NCI-H2029 (cell line): ENCODE measurements at regions not wholly inside any gene's neighbourhood (a gene's known extent, or its start where the extent isn't known, plus 50 kb on each side); places are given as distances from the start of the nearest gene placed in this dataset.
"Not testable (repeated sequence)": the region's sequence is repeated elsewhere in the genome, so short reads cannot be mapped to it uniquely, and the experiment has no call there.

Experiments
- DNase-seq: peaks from one replicate; lab custom pipeline; 2025; lab: John Stamatoyannopoulos, UW

DNA sequence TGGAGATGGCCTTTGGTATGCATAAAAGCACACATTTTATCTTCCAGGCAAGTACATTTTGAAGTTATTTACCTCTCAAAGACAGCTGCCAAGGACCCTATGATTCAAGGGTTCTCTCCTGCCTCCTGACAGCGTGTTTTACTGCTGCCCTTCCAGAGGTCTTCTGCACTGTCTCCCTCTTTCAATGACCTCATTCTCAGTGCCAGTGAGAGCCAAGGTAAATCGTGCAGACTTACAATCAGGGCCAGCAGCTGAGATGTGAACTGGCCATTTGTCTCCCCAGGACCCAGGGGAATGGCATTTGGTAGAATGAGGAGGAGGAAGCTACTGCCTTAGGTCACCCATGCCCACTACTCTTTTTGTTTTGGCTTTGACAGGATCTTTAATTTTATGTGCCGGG, 84.2 kb upstream of the FGGY start:
- DNase-seq: peak; percentile 61

DNA sequence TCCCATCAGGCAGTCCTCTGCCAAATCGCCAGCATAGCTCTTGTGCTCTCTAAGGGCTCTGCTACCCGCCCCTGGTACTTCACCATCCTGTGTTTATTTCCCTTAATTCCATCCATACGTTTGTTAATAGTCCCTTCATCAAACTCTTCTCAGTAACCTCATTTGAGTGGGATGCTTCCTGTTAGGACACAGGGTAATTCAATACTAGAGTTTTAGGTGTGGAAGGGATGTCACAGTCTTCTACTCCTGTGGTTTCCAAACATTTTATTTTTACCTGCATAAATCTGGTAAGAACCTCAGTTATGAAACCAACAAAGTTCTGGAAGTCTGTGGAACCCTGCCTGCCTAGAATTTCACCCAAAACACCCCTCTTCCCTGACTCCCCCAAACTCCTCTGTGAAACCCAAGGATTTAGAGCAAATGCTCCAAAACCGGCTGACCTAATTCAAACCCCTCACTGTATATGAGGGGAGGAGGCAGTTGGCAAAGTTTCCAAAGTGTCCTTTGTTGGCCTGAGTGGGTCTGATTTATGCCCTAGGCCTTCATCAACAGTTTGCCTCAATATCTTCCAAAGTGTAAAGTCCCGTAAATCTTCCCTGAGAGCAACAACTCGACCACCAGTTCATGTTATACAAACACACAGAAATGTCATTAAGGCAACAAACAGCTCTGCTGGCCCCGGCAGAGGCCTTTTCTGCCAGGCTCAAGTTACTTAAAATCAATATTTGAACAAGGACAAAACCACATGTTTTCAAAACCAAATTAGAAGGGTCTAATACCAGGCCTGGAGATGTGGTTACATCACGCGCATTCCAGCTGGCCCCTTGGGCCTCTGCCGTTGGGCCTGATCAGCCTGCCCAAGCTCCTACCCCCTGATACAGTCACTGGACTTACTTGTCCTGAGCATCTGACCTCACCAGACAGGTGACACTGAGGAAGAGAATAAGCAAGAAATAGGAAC, 82.4 kb upstream of the FGGY start:
- DNase-seq: peak; percentile 96

GRCh38 chr1:59215766-59216291, 81.1 kb upstream of the FGGY start:
- DNase-seq: no peak

DNA sequence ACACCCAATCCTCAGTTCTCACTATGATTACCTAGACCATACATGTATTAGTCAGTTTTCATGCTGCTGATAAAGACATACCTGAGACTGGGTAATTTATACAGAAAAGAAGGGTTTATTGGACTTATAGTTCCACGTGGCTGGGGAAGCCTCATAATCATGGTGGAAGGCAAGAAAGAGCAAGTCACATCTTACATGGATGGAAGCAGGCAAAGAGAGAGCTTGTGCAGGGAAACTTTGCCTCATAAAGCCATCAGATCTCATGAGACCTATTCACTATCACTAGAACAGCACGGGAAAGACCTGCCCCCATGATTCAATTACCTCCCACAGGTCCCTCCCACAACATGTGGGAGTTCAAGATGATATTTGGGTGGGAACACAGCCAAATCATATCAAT, 79.5 kb upstream of the FGGY start:
- DNase-seq: not testable (repeated sequence)

GRCh38 chr1:59218521-59219236, 78.2 kb upstream of the FGGY start:
- DNase-seq: no peak

DNA sequence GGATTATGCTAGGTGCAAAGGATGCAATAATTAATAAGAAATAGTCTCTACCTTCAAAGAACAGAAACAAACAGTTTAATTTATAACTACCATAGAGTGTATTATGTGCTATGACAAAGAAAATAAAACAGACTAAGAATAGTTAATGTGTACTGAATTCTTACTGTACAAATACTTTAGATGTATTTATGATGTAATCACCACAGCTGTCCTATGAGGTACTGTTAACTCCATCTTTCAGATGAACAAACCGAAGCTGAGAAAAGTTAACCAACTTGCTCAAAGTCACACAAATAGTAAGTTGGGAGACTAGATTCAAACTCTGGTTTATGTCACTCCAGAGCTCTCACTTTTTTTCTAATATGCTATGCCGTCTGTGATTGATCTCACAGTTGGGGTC, 77.0 kb upstream of the FGGY start:
- DNase-seq: no peak

DNA sequence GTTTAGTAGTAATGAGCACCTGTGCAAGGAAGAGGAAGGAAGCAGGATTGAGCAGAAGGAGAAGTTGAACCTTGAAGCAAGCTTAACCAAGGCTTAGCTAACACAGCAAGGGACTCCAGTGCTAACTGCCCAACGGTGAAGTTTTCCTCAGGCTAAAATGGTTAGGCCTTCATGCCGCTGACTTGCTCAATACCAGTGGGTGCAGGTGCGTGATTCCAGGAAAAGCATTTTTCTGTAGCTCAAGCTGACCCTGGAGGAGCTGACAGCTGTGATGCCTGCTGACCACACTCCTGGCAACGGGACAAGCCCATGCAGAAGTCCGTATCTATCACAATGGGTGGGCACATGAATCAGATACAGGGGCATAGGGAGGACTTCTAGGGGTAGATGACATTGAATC, 76.5 kb upstream of the FGGY start:
- DNase-seq: no peak

GRCh38 chr1:59223198-59223597, 73.7 kb upstream of the FGGY start:
- no peak for DNase-seq

DNA sequence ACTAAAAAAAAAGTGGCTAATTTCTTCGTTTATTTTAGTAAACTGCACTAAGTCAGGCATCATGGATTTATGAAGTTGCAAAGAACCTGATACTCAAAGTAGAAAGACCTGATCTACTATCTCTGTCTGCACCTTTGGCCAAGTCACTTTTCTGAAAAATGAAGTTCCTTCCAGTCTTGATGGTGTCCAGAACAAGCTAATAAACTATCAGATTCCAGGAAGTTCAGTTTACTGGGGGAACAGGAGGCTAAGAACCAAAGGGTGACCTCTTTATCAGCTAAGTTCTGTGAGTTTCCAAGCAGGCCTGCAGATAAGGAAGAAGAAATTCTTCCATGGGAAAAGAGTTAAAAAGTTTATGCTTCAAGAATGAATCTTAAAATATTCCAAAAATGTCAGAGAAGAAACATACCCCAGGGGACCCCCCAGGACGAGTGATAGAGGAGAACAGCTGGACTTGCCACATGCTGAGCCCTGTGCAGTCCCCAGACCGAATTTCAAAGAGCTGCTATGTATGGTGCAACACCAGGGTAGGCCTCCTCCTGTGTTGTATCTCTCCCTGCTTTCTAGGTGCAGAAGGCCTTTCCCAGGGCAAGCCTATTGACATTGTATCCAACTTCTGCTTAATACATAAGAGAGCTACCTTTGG, 72.8 kb upstream of the FGGY start:
- no peak for DNase-seq

DNA sequence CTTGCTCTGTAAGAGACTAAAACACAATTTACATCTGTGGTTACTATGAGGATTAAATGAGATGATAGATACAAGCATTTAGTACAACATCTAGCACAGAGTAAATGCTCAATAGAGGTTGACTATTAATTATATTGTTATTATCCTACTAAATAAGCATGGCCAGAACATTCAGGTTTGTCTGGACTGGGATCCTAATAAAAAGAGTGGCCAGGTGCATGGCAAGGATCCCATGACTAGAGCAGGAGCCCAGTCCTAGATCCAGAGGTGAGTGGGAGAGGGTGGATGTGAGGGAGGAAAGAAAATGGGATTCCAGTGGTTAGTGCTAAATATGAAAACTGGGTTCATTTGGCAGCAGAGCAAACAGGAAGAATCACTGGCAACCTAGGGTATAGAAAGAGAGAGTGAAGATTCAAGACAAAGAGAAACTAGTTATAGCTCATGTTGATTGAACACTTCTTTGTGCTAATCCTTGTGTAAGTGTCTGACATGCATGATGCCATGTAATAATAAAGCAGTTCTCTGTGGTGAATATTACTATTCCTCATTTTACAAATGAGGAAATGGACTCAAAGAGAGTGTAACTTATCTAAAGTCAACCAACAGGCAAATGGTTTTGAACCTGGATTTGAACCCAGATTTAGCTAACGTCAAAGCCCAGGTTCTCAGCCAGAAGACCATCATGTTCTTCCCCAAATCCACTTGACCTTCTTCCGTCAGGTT, 71.1 kb upstream of the FGGY start:
- DNase-seq: no peak

DNA sequence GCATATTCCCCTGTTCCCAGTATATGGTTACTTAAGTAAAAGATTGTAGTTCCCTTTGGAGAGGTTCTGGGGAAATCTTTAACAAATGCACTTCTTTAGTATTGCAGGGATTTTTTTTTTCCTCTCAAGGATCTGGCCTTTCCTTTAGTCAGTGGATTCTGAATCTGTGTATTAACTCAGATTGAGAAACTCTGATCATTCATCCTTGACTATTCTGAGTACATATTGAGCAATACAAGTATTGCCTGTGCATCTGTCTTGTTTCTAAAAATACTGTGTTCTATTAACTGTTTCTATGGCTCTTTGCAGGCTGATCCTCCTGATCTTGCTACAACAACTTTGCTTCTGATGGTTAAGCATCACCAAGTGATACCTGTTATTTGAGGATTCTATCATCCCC, 67.8 kb upstream of the FGGY start:
- DNase-seq: no peak

DNA sequence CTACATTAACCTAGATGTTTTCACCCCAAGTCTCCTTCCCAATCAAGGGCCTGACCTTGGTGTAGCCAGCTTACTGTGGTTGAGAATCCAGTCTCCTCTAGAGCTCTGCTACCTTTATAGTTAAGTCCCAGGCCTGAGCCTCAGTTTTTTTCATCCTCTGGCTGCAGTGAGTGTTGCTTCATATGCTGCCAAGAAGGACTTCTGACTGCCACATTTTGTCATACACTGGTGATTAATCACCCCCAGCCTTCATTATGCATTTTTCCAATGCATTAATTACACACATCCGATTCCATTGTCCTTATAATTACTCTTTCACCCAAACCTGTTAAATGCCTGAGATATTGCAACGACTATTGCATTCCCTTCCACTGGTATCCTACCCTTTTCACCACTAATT, 66.3 kb upstream of the FGGY start:
- DNase-seq: no peak

DNA sequence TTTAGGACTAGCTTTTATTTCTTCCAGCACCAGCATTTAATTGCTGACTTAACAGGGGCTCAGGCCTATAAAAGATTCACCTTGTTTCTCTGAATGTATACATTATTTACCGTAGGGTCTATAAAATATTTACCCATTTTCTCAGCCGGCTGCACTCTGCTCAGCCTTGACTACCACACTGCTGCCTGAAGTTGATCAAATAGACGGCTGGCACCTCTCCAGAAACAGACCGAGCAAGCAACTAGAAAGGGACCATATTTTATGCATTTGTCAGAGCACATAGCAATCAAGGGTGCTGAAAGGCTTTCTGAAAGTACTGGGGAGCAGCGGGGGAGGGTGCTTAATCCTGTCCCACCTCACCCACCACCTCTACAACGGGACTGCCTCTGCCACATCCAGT, 64.7 kb upstream of the FGGY start:
- peak; percentile 68 for DNase-seq

- no peak for DNase-seq
These were observed 63.5 kb upstream of the FGGY start for GRCh38 chr1:59233444-59233843.

DNA sequence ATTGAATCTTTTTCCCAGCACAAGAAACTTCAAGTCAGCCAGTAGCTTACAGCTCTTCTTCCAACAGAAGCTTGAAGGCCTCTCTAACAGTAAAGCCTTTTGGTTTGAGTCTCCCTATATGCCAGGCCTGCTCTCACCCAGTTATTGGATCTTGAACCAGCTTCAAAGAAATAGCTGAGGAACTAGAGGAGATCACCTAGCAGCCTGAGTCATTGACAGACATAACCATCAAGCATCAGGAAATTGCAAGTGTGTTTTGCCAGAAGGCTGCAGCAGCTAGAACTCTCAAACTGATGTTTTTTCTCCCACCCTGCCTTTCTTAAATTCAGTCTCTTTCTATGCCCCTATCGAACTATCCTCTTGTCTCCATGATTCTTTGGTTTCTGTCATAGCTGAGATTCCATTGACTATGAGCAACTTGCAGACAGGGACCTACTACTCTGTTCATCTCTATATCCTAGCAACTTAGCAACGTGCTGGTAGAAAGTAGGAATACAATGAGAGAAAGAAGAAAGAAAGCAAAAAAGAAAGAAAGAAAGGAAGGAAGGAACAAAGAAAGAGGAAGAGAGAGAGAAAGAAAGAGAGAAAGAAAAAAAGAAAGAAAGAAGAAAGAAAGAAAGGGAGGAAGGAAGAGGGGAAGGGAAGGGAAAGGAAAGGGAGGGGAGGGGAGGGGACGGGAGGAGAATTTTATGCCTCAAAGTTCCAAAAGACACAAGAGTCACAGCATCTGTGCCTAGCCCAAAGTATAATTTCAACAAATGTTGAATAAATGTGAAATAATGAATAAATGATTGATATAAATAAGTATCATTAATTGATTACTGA, 60.0 kb upstream of the FGGY start:
- no peak for DNase-seq

DNA sequence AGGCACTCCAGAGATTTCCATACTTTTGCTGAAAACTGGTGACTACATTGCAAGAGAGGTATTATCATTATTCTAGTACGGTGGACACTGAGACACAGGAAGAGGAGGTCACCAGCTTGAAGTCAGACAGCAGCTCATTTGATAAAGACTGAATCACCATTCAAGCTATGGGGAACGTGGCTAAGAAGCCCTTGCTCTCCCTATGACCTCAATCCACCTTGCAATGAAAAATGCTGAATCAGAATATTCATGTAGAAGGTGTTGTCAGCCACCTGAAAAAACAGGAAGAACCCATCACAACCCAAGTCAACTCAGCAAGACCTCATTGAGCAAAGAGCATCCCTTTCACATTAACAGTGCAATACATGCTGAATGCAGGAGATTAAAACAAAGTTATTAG, 59.0 kb upstream of the FGGY start:
- DNase-seq: no peak

DNA sequence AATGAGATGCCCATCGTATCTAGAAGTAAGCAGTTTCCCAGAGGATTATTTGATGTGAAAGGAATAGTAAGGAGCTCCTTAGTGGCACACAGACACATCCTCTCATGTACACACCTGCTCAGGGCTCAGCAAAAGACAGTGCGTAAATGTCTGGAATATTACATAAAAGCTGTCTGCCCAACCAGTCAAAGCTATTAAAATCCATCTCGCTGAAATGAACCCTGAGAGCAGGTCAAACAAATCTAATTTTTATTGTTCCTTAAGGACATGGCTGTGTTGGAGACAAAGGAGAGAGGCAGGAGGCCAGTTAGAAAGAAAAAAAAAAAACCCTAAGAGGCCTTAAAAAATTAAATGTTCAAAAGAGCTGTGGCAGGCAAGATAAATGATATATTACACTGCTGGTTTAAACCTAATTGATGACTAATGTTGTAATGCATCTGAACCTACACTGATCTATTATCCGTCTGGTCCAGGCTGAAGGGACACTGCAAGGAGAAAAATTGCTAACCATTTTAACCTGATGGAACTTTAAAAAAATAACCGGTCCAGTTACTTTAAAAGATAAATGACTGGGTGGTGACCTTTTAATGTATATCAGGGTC, 58.5 kb upstream of the FGGY start:
- no peak for DNase-seq

DNA sequence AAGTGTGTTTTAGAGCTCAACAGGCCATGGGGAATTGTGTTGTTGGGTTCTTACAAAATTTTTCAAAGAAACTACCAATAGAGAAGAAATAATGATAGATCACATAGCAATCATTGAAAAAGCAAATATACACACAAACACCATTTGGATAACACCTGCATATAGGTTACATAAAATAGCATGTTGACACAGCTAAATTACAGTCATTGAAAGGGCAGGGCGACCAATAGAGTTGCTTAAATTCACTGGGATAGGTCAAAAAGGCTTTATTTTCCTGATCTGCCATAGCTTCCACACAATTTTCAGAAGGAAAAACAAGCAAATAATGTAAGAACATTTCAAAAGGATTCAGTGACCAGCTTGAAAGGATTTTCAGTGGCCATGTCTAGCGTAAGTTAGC, 57.9 kb upstream of the FGGY start:
- DNase-seq: no peak

DNA sequence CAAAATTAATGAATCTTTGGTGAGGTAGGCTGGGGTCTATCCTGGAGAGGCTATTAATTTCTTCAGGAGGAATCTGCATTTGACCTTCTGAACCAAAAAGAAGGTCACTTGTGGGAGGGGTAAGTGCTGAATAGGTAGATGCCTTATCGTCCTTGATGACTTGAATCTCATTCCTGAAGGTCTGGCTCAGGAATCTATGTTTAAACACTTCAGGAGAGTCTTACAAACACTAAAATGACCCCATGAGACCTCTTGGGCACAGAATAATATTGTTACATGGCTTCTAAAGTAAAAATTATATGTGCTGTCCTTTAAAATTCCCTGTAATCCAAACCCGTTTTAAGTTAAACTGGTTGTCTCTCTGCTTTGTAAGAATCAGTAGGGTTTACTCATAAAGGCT, 55.0 kb upstream of the FGGY start:
- DNase-seq: no peak

DNA sequence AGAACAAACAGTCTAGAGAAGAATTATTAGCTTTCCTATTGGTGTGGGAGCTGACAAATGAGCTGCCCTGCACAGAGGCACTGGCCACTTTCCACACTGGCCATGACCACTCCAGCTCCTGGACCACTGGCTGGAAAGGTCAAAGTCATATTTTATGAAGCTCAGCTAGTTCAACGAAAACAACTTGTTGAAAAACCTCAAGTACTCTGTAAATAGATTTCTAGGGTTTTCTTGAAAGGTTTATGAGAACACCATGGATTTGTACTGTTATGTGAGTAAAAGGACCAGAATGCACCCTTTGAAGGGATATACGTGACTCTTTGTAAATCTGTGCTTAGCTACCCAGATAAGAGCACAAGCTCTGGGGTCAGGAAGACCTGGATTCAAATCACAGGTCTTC, 54.5 kb upstream of the FGGY start:
- no peak for DNase-seq

DNA sequence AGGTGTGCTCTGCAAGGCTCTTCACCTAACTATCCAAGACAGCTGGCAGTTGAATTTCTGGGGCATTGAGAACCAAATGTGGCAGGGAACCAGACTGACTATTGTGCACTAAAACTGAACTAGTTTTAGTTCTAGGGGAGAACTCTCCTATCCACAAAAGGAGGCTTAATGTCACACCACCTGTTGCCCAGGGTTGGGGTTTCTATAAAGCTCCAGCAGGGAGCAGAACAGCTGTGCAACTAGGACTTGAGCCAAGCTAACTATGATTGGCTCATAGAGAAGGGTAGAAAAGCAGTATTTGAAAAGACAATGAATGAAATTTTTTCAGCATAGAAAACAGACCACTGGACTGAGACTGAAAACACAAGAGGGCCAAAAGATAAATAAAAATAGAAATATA, 53.3 kb upstream of the FGGY start:
- no peak for DNase-seq
